Suppressor macrophage (primary cell): ENCODE measurements at regions not wholly inside any gene's neighbourhood (a gene's known extent, or its start where the extent isn't known, plus 50 kb on each side); places are given as distances from the start of the nearest gene placed in this dataset.

ENCODE experiments used
- DNase-seq, 4 experiments: peaks; one replicate each; pipeline ENCODE4 v3.0.0-alpha.2; 2020 to 2022

- DNase-seq, result no peak
These were observed 322.0 kb upstream of the SOX11 start for GRCh38 chr2:5370158-5370557.

DNA sequence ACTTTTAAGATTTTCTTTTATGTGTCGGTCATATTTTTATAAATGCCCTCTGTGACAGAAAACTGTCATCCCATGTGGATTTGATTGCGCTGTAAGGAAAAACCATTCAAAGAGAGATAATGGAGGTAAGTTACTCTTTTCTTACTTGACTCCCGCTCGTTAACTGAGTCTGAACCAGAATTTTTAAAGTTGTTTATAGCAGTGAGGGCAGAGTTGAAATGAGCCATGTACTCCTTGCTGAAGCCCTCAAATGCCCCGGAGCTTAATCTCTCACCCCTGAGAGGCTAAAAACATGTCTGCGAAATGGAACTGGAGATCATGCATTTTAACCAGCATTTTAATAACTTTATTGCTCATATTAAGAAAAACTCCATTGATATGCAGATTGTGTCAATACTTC, 320.0 kb upstream of the SOX11 start:
- DNase-seq, result no peak

DNA sequence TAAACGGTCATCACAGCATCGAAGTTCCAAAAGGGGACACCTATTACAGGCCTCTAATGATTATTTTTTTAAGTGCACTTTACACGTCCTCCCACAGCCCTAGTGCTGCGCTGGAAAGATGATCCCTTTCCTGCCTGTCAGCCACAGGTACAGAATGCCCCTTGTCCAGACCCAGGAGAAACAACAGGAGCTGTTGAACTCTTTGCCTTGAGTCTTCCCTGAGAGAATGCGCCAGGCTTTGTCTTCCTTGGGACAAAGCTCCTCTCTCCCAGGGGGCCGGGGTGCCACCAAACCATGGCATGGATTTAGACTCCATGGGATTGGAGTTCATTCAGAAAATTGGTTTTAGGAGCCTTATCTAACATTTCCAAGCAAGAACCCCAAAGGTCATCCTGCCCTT, 319.0 kb upstream of the SOX11 start:
- DNase-seq, result no peak

DNA sequence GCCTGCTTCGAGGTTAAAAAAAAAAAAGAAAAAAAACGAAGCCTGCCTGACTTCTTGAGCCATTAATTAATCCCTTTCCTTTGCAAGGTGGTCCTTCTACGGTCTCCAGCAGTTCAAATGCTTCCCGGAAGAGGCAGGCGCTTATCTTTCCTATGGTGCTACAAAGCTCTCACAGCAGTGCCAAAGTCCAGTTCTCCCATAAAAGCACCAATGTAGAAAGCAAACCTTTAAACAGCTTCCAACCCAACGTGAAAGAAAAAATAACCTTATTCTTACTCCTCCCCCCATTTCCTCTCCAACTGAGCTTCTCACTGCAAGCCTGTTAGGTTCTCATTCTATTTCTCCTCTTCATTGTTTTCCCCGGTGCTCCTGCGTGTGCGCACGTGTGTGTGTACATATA, 317.4 kb upstream of the SOX11 start:
- DNase-seq, result no peak

DNA sequence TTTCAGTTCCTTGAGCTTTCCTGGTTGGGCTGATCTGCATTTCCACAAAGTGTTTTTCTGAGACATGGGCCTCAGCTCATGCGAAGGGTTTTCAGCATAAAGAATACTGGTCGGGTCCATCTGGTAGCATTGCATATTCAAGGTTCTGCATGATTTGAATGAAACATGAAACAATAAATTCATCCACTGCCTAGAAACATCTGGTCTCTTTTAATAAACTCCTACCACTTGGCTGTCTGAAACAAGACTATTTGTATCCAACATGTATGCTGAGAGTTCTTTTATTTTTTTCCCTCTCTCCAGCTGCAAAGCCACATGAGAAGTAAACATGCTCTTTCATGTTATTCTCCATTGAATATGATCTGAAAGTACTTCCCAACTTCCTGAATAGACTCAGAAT, 314.9 kb upstream of the SOX11 start:
- DNase-seq, result no peak

GRCh38 chr2:5379811-5380210, 312.4 kb upstream of the SOX11 start:
- no peak for DNase-seq

DNA sequence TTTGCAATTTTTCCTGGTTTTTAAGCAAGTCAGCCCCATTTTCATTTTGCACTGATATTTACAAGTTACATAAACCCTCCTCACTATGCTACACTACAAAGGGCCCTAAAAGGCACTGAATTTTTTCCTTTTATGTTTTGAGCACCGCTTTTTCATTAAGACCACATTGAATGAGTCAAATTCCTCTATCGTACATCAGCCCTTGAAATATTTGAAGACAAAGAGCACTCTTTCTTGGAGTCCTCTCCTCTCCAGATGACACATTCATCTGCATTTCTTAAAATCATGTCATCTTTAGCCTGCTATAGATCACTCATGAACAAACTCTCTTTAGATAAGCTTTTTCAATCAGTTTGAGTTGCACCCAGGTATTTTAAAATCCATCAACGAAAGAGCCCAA, 306.6 kb upstream of the SOX11 start:
- no peak for DNase-seq

GRCh38 chr2:5387406-5387805, 304.8 kb upstream of the SOX11 start:
- no peak for DNase-seq

DNA sequence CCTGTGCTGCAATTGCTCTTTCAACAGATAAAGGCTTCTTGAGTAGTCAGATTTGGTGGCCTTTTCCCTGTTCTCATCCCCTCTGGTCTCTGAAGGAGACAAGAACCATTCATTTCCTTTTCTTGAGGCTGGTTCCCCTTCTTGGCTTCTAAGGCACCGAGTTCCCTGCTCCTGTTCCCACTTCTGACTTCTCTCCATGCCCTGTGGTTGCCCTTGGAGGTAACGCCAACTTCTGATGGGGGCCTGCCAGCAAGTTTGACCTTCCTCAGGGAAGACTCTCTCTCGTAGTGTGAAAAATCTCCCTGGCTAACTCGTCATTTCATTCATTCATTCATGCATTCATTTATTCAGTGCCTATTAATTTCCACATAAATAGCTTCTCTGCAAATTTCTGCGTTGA, 302.4 kb upstream of the SOX11 start:
- DNase-seq, result no peak

GRCh38 chr2:5391362-5391761, 300.8 kb upstream of the SOX11 start:
- DNase-seq, result no peak

DNA sequence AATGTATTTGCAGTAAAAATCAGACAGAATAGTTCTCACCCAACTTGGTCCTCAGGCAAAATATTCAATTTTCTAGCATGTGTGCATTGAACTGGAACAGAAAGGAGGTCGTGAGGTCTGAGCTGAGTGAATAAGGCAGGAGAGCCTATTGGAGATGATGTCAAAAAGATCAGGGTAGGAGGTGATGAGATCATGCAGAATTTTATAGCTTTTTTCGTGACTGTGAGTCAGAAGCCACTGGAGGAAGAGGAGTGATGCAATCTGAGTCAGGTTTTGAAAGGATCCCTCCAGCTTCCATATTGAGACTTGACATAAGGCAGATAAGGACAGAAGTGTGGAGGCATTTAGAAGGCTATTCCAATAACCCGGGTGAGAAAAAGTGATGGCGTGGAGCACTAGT, 299.5 kb upstream of the SOX11 start:
- peak in 2 of 4 experiments; percentile 22 to 33 for DNase-seq

DNA sequence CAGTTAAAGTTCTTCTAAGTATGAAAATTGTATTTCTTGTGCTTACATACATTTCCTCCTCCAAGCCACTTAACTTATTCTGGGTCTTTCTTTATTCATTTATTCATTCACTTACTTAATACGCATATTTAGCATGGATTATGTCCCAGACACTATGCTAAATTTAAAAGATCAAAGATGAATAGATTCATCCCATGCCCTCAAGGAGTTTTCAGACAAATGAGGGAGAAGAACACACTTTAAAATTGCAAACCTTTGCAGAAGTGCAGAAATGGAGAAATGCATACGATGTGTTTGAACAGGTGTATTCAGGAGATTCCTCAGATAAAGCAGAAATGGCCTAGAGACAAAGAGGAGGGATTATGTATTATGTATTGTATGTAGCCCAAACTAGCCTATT, 298.7 kb upstream of the SOX11 start:
- no peak for DNase-seq

GRCh38 chr2:5394223-5394622, 298.0 kb upstream of the SOX11 start:
- DNase-seq, result no peak

DNA sequence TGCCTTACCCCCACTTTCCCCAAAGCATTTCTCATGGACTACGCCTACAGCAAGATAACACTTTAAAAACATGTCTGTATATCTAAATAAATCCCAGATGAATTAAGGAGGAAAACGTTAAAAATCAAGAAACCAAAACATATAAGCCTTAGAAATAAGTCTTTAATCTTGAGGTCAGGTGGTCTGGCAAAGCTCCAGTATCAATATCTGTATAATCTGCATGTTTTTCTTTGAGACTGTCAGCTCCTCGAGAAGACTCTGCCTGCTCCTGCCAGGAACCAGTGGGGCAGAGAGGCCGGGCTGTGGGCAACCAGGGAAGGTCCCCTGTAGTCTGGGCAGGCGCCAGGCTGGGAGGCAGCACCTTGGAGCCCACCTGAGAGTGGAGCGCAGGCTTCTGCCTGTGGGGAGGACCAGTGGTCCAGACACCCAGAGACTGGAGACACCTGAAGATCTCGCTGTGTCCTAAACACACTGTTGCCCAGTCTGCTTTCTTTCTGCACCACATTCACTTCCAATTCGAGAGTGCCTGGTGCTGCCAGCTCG, 291.0 kb upstream of the SOX11 start:
- DNase-seq, result no peak

GRCh38 chr2:5403392-5403791, 288.8 kb upstream of the SOX11 start:
- DNase-seq, result no peak

GRCh38 chr2:5409898-5410381, 282.2 kb upstream of the SOX11 start:
- no peak for DNase-seq

DNA sequence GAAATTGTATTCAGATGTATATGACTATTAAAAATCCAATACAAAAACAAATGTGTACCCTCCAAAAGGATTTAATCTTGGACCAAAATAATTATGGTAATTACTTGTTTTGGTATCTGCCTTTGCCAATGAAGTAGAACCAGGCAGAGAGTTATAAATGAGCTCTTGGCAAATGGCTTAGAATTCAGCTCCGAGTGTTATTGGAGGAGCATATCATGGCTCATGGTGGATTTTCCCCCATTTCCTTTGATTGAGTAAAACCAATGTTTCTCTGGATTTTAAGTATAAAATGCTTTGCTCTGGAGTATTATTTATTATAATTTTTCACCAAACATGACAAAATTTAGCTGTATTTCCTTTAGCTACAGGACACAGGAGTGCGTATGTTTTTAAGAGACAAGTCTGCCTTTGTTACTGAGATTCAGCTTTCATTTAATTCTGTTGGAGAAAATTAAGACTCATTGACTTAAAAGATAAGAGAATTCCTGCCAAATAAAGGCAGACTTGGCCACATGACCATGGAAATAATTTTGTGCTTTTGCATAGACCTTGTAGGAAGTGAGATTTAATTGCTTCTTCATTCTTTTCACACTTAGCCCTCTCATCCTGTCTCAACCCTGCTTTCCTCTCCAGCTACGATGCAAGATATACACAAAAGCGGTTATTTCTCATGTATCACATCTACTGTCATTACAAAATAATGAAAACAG, 281.0 kb upstream of the SOX11 start:
- no peak for DNase-seq

DNA sequence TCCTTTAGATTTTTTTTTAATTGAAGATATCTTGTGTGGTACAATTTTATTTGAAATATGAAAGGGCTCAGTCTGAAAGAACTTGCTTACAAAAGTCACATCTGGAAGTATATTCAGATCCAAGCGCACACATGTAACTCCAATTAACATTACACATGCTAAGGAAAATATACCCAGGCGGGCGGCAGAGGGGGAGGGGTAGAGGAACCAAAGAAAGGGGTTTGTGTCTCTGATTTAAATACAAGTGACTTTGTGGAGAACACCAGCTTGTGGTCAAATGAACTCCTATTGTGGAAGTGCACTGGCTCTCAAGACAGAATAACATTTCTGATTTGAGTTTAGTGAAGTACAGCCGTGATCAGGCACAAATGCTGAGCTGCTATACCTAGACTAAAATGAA, 280.2 kb upstream of the SOX11 start:
- no peak for DNase-seq

DNA sequence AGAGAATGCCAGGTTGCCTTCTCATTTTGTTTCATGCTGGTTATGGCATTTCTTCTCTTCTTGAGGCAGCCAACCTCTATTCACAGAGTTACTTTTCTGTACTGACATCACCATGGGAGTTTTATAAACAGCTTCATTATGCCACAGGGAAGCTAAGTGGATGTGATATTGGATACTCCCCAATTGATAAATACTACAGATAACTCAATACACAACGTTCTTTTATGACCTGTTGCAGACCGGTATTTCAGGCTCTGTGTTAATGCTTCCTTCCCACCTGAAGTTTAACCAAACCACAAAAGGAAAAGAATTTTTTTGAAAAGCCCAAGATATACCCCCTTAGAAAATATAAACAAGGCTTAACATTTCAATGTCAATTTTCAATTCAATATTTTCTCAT, 258.3 kb upstream of the SOX11 start:
- no peak for DNase-seq

DNA sequence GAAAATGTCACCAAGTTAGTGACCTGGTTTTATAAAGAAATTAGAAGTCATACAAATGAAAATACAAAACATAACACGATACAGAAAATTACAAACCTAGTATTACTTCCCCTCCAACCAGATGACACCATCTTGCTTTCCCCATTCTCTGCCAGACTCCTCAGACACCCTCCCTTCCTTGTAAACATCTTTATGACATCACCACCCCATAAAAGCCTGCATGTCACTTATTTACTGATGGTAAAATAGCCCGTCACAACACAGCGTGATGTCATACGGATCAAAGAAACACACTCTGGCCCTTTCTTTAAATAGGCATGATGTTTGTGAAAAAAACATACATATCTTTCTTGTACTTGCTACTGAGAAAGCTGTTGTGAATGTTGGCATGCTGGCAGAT, 254.8 kb upstream of the SOX11 start:
- no peak for DNase-seq

GRCh38 chr2:5440174-5440573, 252.0 kb upstream of the SOX11 start:
- no peak for DNase-seq

GRCh38 chr2:5442736-5443135, 249.4 kb upstream of the SOX11 start:
- DNase-seq, result no peak

GRCh38 chr2:5444168-5444567, 248.0 kb upstream of the SOX11 start:
- DNase-seq, result no peak

GRCh38 chr2:5444854-5445253, 247.3 kb upstream of the SOX11 start:
- no peak for DNase-seq

GRCh38 chr2:5449867-5450266, 242.3 kb upstream of the SOX11 start:
- no peak for DNase-seq
